ENCODE measurements at regions not wholly inside any gene's neighbourhood (a gene's known extent, or its start where the extent isn't known, plus 50 kb on each side); places are given as distances from the start of the nearest gene placed in this dataset.

GRCh38 chr15:95450413-95450812 lies 880.1 kb upstream of the NR2F2 start:
- TF ChIP-seq POLR2A (IDR thresholded peaks at IDR 0.05) = no peak
- TF ChIP-seq, protein P1, sequence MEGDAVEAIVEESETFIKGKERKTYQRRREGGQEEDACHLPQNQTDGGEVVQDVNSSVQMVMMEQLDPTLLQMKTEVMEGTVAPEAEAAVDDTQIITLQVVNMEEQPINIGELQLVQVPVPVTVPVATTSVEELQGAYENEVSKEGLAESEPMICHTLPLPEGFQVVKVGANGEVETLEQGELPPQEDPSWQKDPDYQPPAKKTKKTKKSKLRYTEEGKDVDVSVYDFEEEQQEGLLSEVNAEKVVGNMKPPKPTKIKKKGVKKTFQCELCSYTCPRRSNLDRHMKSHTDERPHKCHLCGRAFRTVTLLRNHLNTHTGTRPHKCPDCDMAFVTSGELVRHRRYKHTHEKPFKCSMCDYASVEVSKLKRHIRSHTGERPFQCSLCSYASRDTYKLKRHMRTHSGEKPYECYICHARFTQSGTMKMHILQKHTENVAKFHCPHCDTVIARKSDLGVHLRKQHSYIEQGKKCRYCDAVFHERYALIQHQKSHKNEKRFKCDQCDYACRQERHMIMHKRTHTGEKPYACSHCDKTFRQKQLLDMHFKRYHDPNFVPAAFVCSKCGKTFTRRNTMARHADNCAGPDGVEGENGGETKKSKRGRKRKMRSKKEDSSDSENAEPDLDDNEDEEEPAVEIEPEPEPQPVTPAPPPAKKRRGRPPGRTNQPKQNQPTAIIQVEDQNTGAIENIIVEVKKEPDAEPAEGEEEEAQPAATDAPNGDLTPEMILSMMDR (IDR thresholded peaks at IDR 0.05) = no peak
- Histone ChIP-seq H3K27me3 (no peaks in the 10 kb centered on the region), H3K9me3 (no peaks in the 10 kb centered on the region), H3K36me3 (no peaks in the 10 kb centered on the region), H3K4me1 (no peaks in the 10 kb centered on the region), H3K4me3 (no peak overlapping the region), H3K27ac (no peak overlapping the region)
- 53 to 73% methylated on average over 1 of the region's 1 CpG for WGBS, 2 donors
- intact Hi-C loops (cut with DNase I) = no loop called here
- DNase-seq = no peak

DNA sequence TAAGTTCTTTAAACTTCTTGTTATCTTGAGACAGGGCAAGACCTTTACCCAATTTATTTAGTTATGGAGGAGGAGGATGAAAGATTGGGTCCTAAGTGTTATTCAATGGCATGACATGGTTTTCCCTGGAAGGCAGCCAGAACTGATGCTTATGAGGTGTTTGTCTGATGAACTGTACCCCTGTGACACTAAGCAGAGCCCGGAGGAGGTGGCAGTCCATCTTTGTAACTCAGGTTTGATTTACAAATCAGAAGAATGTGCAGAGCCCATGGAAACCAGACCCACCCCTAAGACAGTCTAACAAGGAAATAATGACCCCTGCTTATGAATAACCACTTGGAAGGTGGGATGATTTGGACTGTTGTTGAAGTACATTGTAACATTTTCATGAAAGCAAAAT lies 878.6 kb upstream of the NR2F2 start:
- TF ChIP-seq, protein P1 (IDR thresholded peaks at IDR 0.05) = no peak
- no peak for TF ChIP-seq POLR2A (IDR thresholded peaks at IDR 0.05)
- Histone ChIP-seq H3K4me1 (no peaks in the 10 kb centered on the region), H3K27me3 (no peaks in the 10 kb centered on the region), H3K9me3 (no peaks in the 10 kb centered on the region), H3K27ac (no peak overlapping the region), H3K4me3 (no peak overlapping the region), H3K36me3 (no peaks in the 10 kb centered on the region)
- no peak for DNase-seq
- whole genome bisulfite sequencing, 2 donors = 60 to 67% methylated on average over 1 of the region's 1 CpG
- intact Hi-C loops (cut with DNase I) = no loop called here

- DNase-seq = no peak
Observed at GRCh38 chr15:95454403-95455262, 875.9 kb upstream of the NR2F2 start.

GRCh38 chr15:95457520-95457919 lies 873.0 kb upstream of the NR2F2 start:
- Histone ChIP-seq H3K4me3 (no peak overlapping the region), H3K27ac (peak overlapping the region in 1 of 4 donors; percentile 38), H3K36me3 (no peaks in the 10 kb centered on the region), H3K27me3 (no peaks in the 10 kb centered on the region), H3K4me1 (no peaks in the 10 kb centered on the region), H3K9me3 (no peaks in the 10 kb centered on the region)
- WGBS, 2 donors = 73% methylated on average over 5 to 7 of the region's 7 CpGs
- TF ChIP-seq, protein P1 (IDR thresholded peaks at IDR 0.05) = no peak
- no peak for TF ChIP-seq POLR2A (IDR thresholded peaks at IDR 0.05)
- no peak for DNase-seq
- intact Hi-C loops (cut with DNase I) = no loop called here

More at GRCh38 chr15:95454403-95455262, 875.9 kb upstream of the NR2F2 start:
- Histone ChIP-seq H3K27me3 (no peaks in the 10 kb centered on the region), H3K27ac (no peak overlapping the region), H3K4me3 (no peak overlapping the region), H3K36me3 (no peaks in the 10 kb centered on the region), H3K4me1 (no peaks in the 10 kb centered on the region), H3K9me3 (no peaks in the 10 kb centered on the region)
- TF ChIP-seq, protein P1 (IDR thresholded peaks at IDR 0.05) = no peak
- no peak for TF ChIP-seq POLR2A (IDR thresholded peaks at IDR 0.05)
- WGBS, 2 donors = 57% methylated on average over 10 of the region's 10 CpGs
- intact Hi-C loops (cut with DNase I) = no loop called here

DNA sequence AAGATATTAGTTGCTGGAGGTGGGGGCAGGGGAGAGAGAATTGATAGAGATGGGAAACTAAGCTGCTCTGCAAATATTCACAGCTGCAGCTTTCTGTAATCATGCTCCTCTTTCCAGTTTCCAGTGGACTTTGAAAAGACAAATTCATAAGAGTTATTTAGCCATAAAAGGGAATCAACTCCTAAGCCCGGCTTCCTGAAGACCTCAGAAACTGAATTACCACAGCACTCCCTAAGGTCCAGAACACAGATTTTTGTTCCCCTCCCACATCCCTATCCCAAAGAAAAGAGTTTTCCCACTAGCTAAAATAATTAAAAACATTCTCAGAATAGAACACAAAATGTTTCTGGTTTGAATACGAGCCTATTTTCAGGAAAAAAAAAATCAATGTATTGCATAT lies 871.8 kb upstream of the NR2F2 start:
- TF ChIP-seq POLR2A (IDR thresholded peaks at IDR 0.05) = no peak
- TF ChIP-seq, protein P1 (IDR thresholded peaks at IDR 0.05) = no peak
- no peak for DNase-seq
- no peaks in the 10 kb centered on the region for H3K36me3 ChIP-seq
- no peaks in the 10 kb centered on the region for H3K27me3 ChIP-seq
- H3K27ac ChIP-seq = no peak overlapping the region
- intact Hi-C loops (cut with DNase I) = no loop called here
- H3K4me1 ChIP-seq = no peaks in the 10 kb centered on the region
- H3K4me3 ChIP-seq = no peak overlapping the region
- no peaks in the 10 kb centered on the region for H3K9me3 ChIP-seq
- 43 to 66% methylated on average over 2 of the region's 2 CpGs for WGBS, 2 donors
